ENCODE measurements at regions not wholly inside any gene's neighbourhood (a gene's known extent, or its start where the extent isn't known, plus 50 kb on each side); places are given as distances from the start of the nearest gene placed in this dataset.

DNA sequence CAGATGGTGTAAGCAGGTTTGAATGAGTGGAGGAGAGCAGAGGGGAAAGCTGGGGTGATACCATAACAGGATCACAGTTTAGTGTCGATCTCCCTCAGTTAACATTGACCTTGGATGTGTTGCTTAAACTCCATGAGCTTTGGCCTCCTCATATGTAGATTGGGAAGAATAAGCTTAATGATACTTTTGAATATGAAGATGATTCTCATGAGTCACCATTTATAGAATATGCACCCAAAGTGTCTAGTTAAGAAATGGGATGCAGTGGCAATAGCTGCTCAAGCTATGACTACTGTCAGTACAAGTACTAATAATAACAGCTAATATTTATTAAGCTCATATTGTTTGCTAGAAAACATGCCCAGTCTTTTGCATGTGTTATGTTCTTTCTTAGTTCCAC is 236.2 kb upstream of the KIRREL3 start:
- no peaks in the 10 kb centered on the region for H3K9me3 ChIP-seq (ENCODE audit: control insufficient read depth in 5 of 5, low read length in 5 of 5)
- H3K27ac ChIP-seq (ENCODE audit: low read depth, low read length) = no peak overlapping the region
- H3K4me1 ChIP-seq (ENCODE audit: control insufficient read depth in 5 of 5, insufficient read depth in 5 of 5, low read length in 5 of 5) = no peaks in the 10 kb centered on the region
- H3K9ac ChIP-seq (ENCODE audit: low read length in 5 of 5) = no peak overlapping the region
- H3K4me3 ChIP-seq (ENCODE audit: low read depth in 1 of 5, low read length in 5 of 5) = no peak overlapping the region
- peaks cover 0 to 3% (median 0%) of the 10 kb centered on the region in 5 donors for H3K27me3 ChIP-seq (ENCODE audit: control insufficient read depth in 5 of 5, insufficient read depth in 4 of 5, low read length in 5 of 5)
- no peaks in the 10 kb centered on the region for H3K36me3 ChIP-seq (ENCODE audit: control insufficient read depth in 5 of 5, insufficient read depth in 5 of 5, low read length in 5 of 5)

GRCh38 chr11:127233998-127234397 is 233.4 kb upstream of the KIRREL3 start:
- Histone ChIP-seq H3K27me3 (ENCODE audit: control insufficient read depth in 5 of 5, insufficient read depth in 4 of 5, low read length in 5 of 5) (no peaks in the 10 kb centered on the region), H3K9ac (ENCODE audit: low read length in 5 of 5) (no peak overlapping the region), H3K4me3 (ENCODE audit: low read depth in 1 of 5, low read length in 5 of 5) (no peak overlapping the region), H3K4me1 (ENCODE audit: control insufficient read depth in 5 of 5, insufficient read depth in 5 of 5, low read length in 5 of 5) (no peaks in the 10 kb centered on the region), H3K27ac (ENCODE audit: low read depth, low read length) (no peak overlapping the region), H3K9me3 (ENCODE audit: control insufficient read depth in 5 of 5, low read length in 5 of 5) (no peaks in the 10 kb centered on the region), H3K36me3 (ENCODE audit: control insufficient read depth in 5 of 5, insufficient read depth in 5 of 5, low read length in 5 of 5) (no peaks in the 10 kb centered on the region)

GRCh38 chr11:127230392-127230791 is 229.8 kb upstream of the KIRREL3 start:
- Histone ChIP-seq H3K9me3 (ENCODE audit: control insufficient read depth in 5 of 5, low read length in 5 of 5) (no peaks in the 10 kb centered on the region), H3K4me3 (ENCODE audit: low read depth in 1 of 5, low read length in 5 of 5) (no peak overlapping the region), H3K27ac (ENCODE audit: low read depth, low read length) (no peak overlapping the region), H3K36me3 (ENCODE audit: control insufficient read depth in 5 of 5, insufficient read depth in 5 of 5, low read length in 5 of 5) (no peaks in the 10 kb centered on the region), H3K4me1 (ENCODE audit: control insufficient read depth in 5 of 5, insufficient read depth in 5 of 5, low read length in 5 of 5) (no peaks in the 10 kb centered on the region), H3K9ac (ENCODE audit: low read length in 5 of 5) (no peak overlapping the region), H3K27me3 (ENCODE audit: control insufficient read depth in 5 of 5, insufficient read depth in 4 of 5, low read length in 5 of 5) (no peaks in the 10 kb centered on the region)

DNA sequence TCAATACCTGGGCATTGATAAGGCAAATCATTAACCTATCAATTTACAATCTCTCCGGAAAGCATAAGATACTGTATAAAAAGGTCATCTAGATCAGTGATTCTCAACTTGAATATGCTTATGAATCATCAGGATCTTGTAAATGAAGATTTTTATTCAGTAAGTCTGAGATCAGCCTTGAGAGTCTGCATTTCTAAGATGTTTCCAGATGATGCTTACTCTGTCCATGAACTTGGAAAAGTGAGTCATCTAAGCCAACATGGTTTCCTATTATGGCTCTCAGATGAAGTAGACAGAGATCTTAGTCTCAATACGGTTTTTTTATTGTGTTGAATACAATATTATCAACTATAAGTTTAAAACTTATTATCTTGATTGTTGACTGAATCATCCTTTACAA is 226.4 kb upstream of the KIRREL3 start:
- H3K4me1 ChIP-seq (ENCODE audit: control insufficient read depth in 5 of 5, insufficient read depth in 5 of 5, low read length in 5 of 5) = no peaks in the 10 kb centered on the region
- H3K36me3 ChIP-seq (ENCODE audit: control insufficient read depth in 5 of 5, insufficient read depth in 5 of 5, low read length in 5 of 5) = no peaks in the 10 kb centered on the region
- no peak overlapping the region for H3K9ac ChIP-seq (ENCODE audit: low read length in 5 of 5)
- H3K4me3 ChIP-seq (ENCODE audit: low read depth in 1 of 5, low read length in 5 of 5) = no peak overlapping the region
- no peaks in the 10 kb centered on the region for H3K9me3 ChIP-seq (ENCODE audit: control insufficient read depth in 5 of 5, low read length in 5 of 5)
- no peak overlapping the region for H3K27ac ChIP-seq (ENCODE audit: low read depth, low read length)
- no peaks in the 10 kb centered on the region for H3K27me3 ChIP-seq (ENCODE audit: control insufficient read depth in 5 of 5, insufficient read depth in 4 of 5, low read length in 5 of 5)

DNA sequence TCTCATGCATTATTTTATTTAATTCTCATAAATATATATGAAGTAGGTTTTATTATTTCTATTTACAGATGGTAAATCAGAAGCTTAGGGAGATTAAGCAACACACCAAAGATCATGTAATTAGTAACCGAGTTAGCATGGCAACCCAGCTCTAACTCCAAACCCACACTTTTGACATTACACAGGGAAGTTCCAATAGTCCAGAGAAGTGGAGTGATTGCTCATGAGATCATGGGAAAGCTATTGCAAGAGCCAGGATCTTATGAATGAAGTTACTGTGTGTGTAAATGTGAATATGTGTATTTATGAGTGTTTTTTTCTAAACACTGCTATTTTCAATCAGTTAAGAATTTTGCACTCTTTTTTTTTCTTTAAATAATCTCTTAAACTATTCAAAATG is 225.8 kb upstream of the KIRREL3 start:
- no peaks in the 10 kb centered on the region for H3K4me1 ChIP-seq (ENCODE audit: control insufficient read depth in 5 of 5, insufficient read depth in 5 of 5, low read length in 5 of 5)
- no peaks in the 10 kb centered on the region for H3K9me3 ChIP-seq (ENCODE audit: control insufficient read depth in 5 of 5, low read length in 5 of 5)
- H3K4me3 ChIP-seq (ENCODE audit: low read depth in 1 of 5, low read length in 5 of 5) = no peak overlapping the region
- H3K36me3 ChIP-seq (ENCODE audit: control insufficient read depth in 5 of 5, insufficient read depth in 5 of 5, low read length in 5 of 5) = no peaks in the 10 kb centered on the region
- no peaks in the 10 kb centered on the region for H3K27me3 ChIP-seq (ENCODE audit: control insufficient read depth in 5 of 5, insufficient read depth in 4 of 5, low read length in 5 of 5)
- H3K27ac ChIP-seq (ENCODE audit: low read depth, low read length) = no peak overlapping the region
- no peak overlapping the region for H3K9ac ChIP-seq (ENCODE audit: low read length in 5 of 5)

- Histone ChIP-seq H3K9ac (ENCODE audit: low read length in 5 of 5) (no peak overlapping the region), H3K36me3 (ENCODE audit: control insufficient read depth in 5 of 5, insufficient read depth in 5 of 5, low read length in 5 of 5) (no peaks in the 10 kb centered on the region), H3K4me1 (ENCODE audit: control insufficient read depth in 5 of 5, insufficient read depth in 5 of 5, low read length in 5 of 5) (no peaks in the 10 kb centered on the region), H3K4me3 (ENCODE audit: low read depth in 1 of 5, low read length in 5 of 5) (no peak overlapping the region), H3K9me3 (ENCODE audit: control insufficient read depth in 5 of 5, low read length in 5 of 5) (no peaks in the 10 kb centered on the region), H3K27ac (ENCODE audit: low read depth, low read length) (no peak overlapping the region), H3K27me3 (ENCODE audit: control insufficient read depth in 5 of 5, insufficient read depth in 4 of 5, low read length in 5 of 5) (no peaks in the 10 kb centered on the region)
These were observed 225.0 kb upstream of the KIRREL3 start for GRCh38 chr11:127225619-127226018.

DNA sequence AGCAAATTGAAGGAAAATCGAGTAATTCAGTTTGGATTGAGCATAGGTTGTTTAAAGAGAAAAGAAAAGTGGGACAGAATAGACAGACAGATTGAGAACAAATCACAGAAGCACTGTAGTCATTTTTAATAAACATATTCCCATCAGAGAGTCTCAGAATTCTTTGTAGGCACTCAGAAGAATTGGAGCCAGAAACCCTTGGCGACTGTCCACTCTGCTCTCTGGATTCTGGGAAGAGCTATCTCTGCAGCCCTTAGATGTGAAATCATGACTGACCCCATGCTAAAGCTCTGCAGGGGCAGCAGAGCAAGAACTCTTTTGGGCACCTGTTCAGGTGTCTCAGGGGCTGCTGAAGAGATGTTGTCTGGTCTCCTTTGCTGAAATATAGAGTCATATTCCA is 223.7 kb upstream of the KIRREL3 start:
- Histone ChIP-seq H3K9ac (ENCODE audit: low read length in 5 of 5) (no peak overlapping the region), H3K27ac (ENCODE audit: low read depth, low read length) (no peak overlapping the region), H3K4me1 (ENCODE audit: control insufficient read depth in 5 of 5, insufficient read depth in 5 of 5, low read length in 5 of 5) (no peaks in the 10 kb centered on the region), H3K27me3 (ENCODE audit: control insufficient read depth in 5 of 5, insufficient read depth in 4 of 5, low read length in 5 of 5) (peaks cover 0 to 3% (median 0%) of the 10 kb centered on the region in 5 donors), H3K4me3 (ENCODE audit: low read depth in 1 of 5, low read length in 5 of 5) (no peak overlapping the region), H3K9me3 (ENCODE audit: control insufficient read depth in 5 of 5, low read length in 5 of 5) (no peaks in the 10 kb centered on the region), H3K36me3 (ENCODE audit: control insufficient read depth in 5 of 5, insufficient read depth in 5 of 5, low read length in 5 of 5) (no peaks in the 10 kb centered on the region)

DNA sequence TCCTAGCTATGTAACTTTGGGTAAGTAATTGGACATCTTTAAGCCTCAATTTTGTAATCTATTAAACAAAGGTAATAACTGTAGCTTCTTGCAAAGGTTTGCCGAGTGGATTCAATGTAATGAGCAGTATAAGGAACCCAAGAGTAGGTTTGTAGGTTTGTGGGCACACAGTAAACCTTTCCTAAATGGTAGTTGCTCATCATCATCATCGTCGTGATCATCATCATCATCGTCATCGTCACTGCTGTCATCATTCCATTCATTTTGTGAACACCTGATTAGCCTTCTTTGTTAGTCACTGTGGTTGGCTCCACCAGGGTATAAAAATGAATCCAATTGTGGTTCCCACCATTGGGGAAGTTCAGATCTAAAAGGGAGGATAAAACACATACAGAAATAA is 223.1 kb upstream of the KIRREL3 start:
- Histone ChIP-seq H3K36me3 (ENCODE audit: control insufficient read depth in 5 of 5, insufficient read depth in 5 of 5, low read length in 5 of 5) (no peaks in the 10 kb centered on the region), H3K4me1 (ENCODE audit: control insufficient read depth in 5 of 5, insufficient read depth in 5 of 5, low read length in 5 of 5) (no peaks in the 10 kb centered on the region), H3K9me3 (ENCODE audit: control insufficient read depth in 5 of 5, low read length in 5 of 5) (no peaks in the 10 kb centered on the region), H3K9ac (ENCODE audit: low read length in 5 of 5) (no peak overlapping the region), H3K27me3 (ENCODE audit: control insufficient read depth in 5 of 5, insufficient read depth in 4 of 5, low read length in 5 of 5) (peaks cover 0 to 3% (median 0%) of the 10 kb centered on the region in 5 donors), H3K4me3 (ENCODE audit: low read depth in 1 of 5, low read length in 5 of 5) (no peak overlapping the region), H3K27ac (ENCODE audit: low read depth, low read length) (no peak overlapping the region)

- Histone ChIP-seq H3K4me3 (ENCODE audit: low read depth in 1 of 5, low read length in 5 of 5) (no peak overlapping the region), H3K9ac (ENCODE audit: low read length in 5 of 5) (no peak overlapping the region), H3K4me1 (ENCODE audit: control insufficient read depth in 5 of 5, insufficient read depth in 5 of 5, low read length in 5 of 5) (no peaks in the 10 kb centered on the region), H3K27ac (ENCODE audit: low read depth, low read length) (no peak overlapping the region), H3K9me3 (ENCODE audit: control insufficient read depth in 5 of 5, low read length in 5 of 5) (no peaks in the 10 kb centered on the region), H3K27me3 (ENCODE audit: control insufficient read depth in 5 of 5, insufficient read depth in 4 of 5, low read length in 5 of 5) (peaks cover 0 to 3% (median 0%) of the 10 kb centered on the region in 5 donors), H3K36me3 (ENCODE audit: control insufficient read depth in 5 of 5, insufficient read depth in 5 of 5, low read length in 5 of 5) (no peaks in the 10 kb centered on the region)
These were observed 222.5 kb upstream of the KIRREL3 start for GRCh38 chr11:127223026-127223425.

GRCh38 chr11:127219704-127220103 is 219.1 kb upstream of the KIRREL3 start:
- no peaks in the 10 kb centered on the region for H3K4me1 ChIP-seq (ENCODE audit: control insufficient read depth in 5 of 5, insufficient read depth in 5 of 5, low read length in 5 of 5)
- no peaks in the 10 kb centered on the region for H3K36me3 ChIP-seq (ENCODE audit: control insufficient read depth in 5 of 5, insufficient read depth in 5 of 5, low read length in 5 of 5)
- H3K27me3 ChIP-seq (ENCODE audit: control insufficient read depth in 5 of 5, insufficient read depth in 4 of 5, low read length in 5 of 5) = peaks cover 0 to 3% (median 0%) of the 10 kb centered on the region in 5 donors
- no peak overlapping the region for H3K27ac ChIP-seq (ENCODE audit: low read depth, low read length)
- H3K4me3 ChIP-seq (ENCODE audit: low read depth in 1 of 5, low read length in 5 of 5) = no peak overlapping the region
- no peaks in the 10 kb centered on the region for H3K9me3 ChIP-seq (ENCODE audit: control insufficient read depth in 5 of 5, low read length in 5 of 5)
- no peak overlapping the region for H3K9ac ChIP-seq (ENCODE audit: low read length in 5 of 5)

DNA sequence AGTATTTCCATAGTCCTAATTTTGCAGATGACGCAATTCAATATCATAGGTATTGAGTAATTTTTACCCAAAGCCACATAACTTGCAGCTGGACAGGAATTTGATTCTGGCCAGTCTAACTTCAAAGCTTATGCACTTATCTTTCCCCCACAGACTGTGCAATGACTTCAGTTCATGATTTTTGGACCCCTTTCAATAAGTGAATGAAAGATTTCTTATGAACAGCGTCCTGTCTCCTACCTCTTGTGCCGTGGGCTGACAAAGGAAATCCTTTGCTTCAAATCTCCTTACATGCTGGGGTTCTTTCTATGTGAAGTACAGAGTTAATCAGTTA is 217.7 kb upstream of the KIRREL3 start:
- H3K36me3 ChIP-seq (ENCODE audit: control insufficient read depth in 5 of 5, insufficient read depth in 5 of 5, low read length in 5 of 5) = no peaks in the 10 kb centered on the region
- peaks cover 0 to 3% (median 0%) of the 10 kb centered on the region in 5 donors for H3K27me3 ChIP-seq (ENCODE audit: control insufficient read depth in 5 of 5, insufficient read depth in 4 of 5, low read length in 5 of 5)
- H3K4me3 ChIP-seq (ENCODE audit: low read depth in 1 of 5, low read length in 5 of 5) = no peak overlapping the region
- H3K27ac ChIP-seq (ENCODE audit: low read depth, low read length) = no peak overlapping the region
- H3K9me3 ChIP-seq (ENCODE audit: control insufficient read depth in 5 of 5, low read length in 5 of 5) = no peaks in the 10 kb centered on the region
- no peak overlapping the region for H3K9ac ChIP-seq (ENCODE audit: low read length in 5 of 5)
- no peaks in the 10 kb centered on the region for H3K4me1 ChIP-seq (ENCODE audit: control insufficient read depth in 5 of 5, insufficient read depth in 5 of 5, low read length in 5 of 5)
